Heart right ventricle (tissue), 16 donors: ENCODE measurements at regions not wholly inside any gene's neighbourhood (a gene's known extent, or its start where the extent isn't known, plus 50 kb on each side); places are given as distances from the start of the nearest gene placed in this dataset.
A peak's percentile ranks its signal among the peaks of the same experiment; 100 is the strongest.
"Not testable (repeated sequence)": the region's sequence is repeated elsewhere in the genome, so short reads cannot be mapped to it uniquely, and the experiment has no call there.

ENCODE experiments used
- ATAC-seq, 8 donors: fragments of 200-7000 bp; cut with Tn5 transposase; one replicate each; pipeline ENCODE4 v1.9.1; 2020; ENCODE audit warnings: mild to moderate bottlenecking in 8 of 8, moderate library complexity in 8 of 8, moderate number of reproducible peaks in 1 of 8
- DNase-seq, 2 donors: peaks; one replicate each; pipeline ENCODE4 v3.0.0-alpha.2; 2020
- H3K27ac ChIP-seq, 10 donors: fragments of 200-600 bp; sonication (generic) in 2 of 10; one replicate each; pipeline versions ENCODE4 v1.5.0 to v1.8.0; 2020 to 2022; ENCODE audit warnings: mild to moderate bottlenecking in 3 of 10
- H3K27me3 ChIP-seq, 7 donors: fragments of 200-600 bp; one replicate each; pipeline ENCODE4 v1.8.0; 2021 to 2022; ENCODE audit warnings: mild to moderate bottlenecking in 2 of 7
- H3K36me3 ChIP-seq, 9 donors: fragments of 200-600 bp; sonication (generic) in 1 of 9; one replicate each; pipeline versions ENCODE4 v1.5.0 to v1.8.0; 2020 to 2022; ENCODE audit warnings: mild to moderate bottlenecking in 2 of 9
- H3K4me1 ChIP-seq, 9 donors: fragments of 200-600 bp; sonication (generic) in 1 of 9; one replicate each; pipeline versions ENCODE4 v1.5.0 to v1.8.0; 2020 to 2022; ENCODE audit warnings: mild to moderate bottlenecking in 4 of 9
- H3K4me3 ChIP-seq, 10 donors: fragments of 200-600 bp; sonication (generic) in 2 of 10; one replicate each; pipeline versions ENCODE4 v1.5.0 to v1.8.0; 2020 to 2022; ENCODE audit warnings: mild to moderate bottlenecking in 7 of 10, moderate library complexity in 2 of 10
- H3K9me3 ChIP-seq, 11 donors: fragments of 200-600 bp in 10 of 11; sonication (generic) in 2 of 11; one replicate each; pipeline versions ENCODE4 v1.5.0 to v1.8.0; 2013 to 2022; ENCODE audit warnings: mild to moderate bottlenecking in 2 of 11, control low read depth in 1 of 11, moderate library complexity in 1 of 11
- WGBS, 2 donors: extraction: QIAGEN DNeasy Blood & Tissue Kit; methylation state at CpG; one replicate each; pipeline ENCODE4 v1.1.7; 2013; ENCODE audit warnings: inconsistent platforms in 1 of 2; 5-methylcytosine and 5-hydroxymethylcytosine counted together
- intact Hi-C, 10 donors: fragments of 100-400 bp; cut with DNase I; formaldehyde crosslinking; loops; one replicate each; pipeline versions ENCODE4 v1.11.1 to v1.14.2; 2022
- TF ChIP-seq, protein P1 (sequence below), 9 donors: fragments of 200-600 bp; sonication (generic) in 2 of 9; IDR thresholded peaks; one replicate each; pipeline versions ENCODE4 v1.5.0 to v1.8.0; 2021 to 2022; ENCODE audit warnings: antibody characterized with exemption in 9 of 9, mild to moderate bottlenecking in 5 of 9, moderate library complexity in 1 of 9
- donor health status: Arrhythmogenic right ventricular cardiomyopathy.
- donor health status: ischemic (EF 13 %, LVEDD 7.1; RV severe dilation, severe dysfunction).
- donor health status: healthy with polysubstance abuse.
- donor health status: DM: no; HTN: yes; CAD: no.
- donor health status: DM: no; HTN: no; CAD: no.
- donor health status: ischemic (EF 25% LVEDD 6.9; RV normal size, moderate dysfunction).
- donor health status: ischemic (EF 25% LVEDD 5.7; RV mildly dilated, moderate dysfunction).
- donor health status: healthy.
- donor health status: DM: yes; HTN: yes; CAD: no.
- donor health status: Ischemic cardiomyopathy.
- donor health status: ischemic (EF 35%, LVEDD 5.7; RV mildly dilated, moderate dysfunction).
- donor health status: nonischemic (EF 11% LVEDD 7.7; RV severe dilation, severe dysfunction).
- donor health status: DM: yes; HTN: yes; CAD: no.
- donor health status: PGD.
- donor health status: ischemic (EF 29% LVEDD 5.4; RV normal size, mild dysfunction).
- donor health status: nonischemic (EF 23%, LVEDD 6.1; RV moderate dilation, normal function).

GRCh38 chr2:106248548-106249151 lies 54.5 kb upstream of the UXS1 start:
- not testable (repeated sequence) for H3K27me3 ChIP-seq, DNase-seq, H3K4me3 ChIP-seq, H3K4me1 ChIP-seq, H3K27ac ChIP-seq, H3K36me3 ChIP-seq, H3K9me3 ChIP-seq
- ATAC-seq, result peak in 7 of 8 donors; percentile 16 to 93 (median 76)
- intact Hi-C loops, result loop anchor here in 1 of 10 donors (5.0 kb wide), 1 partner anchor 294 kb away; no protein-coding TSS in a partner anchor
- TF ChIP-seq, protein P1, sequence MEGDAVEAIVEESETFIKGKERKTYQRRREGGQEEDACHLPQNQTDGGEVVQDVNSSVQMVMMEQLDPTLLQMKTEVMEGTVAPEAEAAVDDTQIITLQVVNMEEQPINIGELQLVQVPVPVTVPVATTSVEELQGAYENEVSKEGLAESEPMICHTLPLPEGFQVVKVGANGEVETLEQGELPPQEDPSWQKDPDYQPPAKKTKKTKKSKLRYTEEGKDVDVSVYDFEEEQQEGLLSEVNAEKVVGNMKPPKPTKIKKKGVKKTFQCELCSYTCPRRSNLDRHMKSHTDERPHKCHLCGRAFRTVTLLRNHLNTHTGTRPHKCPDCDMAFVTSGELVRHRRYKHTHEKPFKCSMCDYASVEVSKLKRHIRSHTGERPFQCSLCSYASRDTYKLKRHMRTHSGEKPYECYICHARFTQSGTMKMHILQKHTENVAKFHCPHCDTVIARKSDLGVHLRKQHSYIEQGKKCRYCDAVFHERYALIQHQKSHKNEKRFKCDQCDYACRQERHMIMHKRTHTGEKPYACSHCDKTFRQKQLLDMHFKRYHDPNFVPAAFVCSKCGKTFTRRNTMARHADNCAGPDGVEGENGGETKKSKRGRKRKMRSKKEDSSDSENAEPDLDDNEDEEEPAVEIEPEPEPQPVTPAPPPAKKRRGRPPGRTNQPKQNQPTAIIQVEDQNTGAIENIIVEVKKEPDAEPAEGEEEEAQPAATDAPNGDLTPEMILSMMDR (IDR thresholded peaks at IDR 0.05), result peak in 7 of 9 donors; percentile 28 to 57 (median 45)
- 65 to 67% methylated on average over 5 of the region's 6 CpGs for WGBS, 2 donors
